ENCODE measurements at regions not wholly inside any gene's neighbourhood (a gene's known extent, or its start where the extent isn't known, plus 50 kb on each side); places are given as distances from the start of the nearest gene placed in this dataset.

DNA sequence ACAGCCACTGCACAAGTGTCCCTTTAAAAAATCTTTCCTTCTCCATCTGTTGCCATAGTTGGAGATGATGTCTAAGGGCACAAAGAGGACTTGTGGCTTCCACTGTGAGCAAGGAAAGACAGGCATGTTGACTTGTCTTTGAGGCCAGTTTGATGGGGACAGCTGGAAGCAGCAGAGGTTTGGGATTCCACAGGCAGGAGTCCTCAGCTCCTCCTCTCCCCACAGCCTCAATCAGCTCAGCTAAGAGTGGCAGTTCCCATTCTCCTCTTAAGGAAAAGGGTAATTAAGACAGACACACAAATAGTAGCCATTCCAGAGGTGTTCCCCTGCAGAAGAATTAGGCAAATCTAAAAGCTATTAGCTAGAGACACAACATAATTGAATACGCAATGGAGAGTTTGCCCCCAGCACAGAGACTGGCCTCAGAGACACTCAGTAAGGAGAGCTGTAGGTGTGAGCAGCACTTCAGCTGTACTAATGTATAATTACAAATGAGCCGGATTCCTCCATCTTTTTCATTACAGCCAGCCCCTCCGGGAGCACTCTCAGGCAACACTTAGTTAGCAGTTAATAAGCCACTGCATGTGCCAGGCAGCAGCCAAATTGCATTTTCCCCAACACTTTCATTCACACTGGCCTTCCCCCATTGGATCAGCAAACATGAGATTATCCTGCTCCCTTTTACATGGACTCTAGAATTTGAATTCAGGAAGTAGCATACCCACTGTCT is 434.0 kb downstream of the FOXO1 start:
- no peak for TF ChIP-seq EZH2 (IDR thresholded peaks at IDR 0.05; ENCODE audit: low read length)
- TF ChIP-seq, protein P1, sequence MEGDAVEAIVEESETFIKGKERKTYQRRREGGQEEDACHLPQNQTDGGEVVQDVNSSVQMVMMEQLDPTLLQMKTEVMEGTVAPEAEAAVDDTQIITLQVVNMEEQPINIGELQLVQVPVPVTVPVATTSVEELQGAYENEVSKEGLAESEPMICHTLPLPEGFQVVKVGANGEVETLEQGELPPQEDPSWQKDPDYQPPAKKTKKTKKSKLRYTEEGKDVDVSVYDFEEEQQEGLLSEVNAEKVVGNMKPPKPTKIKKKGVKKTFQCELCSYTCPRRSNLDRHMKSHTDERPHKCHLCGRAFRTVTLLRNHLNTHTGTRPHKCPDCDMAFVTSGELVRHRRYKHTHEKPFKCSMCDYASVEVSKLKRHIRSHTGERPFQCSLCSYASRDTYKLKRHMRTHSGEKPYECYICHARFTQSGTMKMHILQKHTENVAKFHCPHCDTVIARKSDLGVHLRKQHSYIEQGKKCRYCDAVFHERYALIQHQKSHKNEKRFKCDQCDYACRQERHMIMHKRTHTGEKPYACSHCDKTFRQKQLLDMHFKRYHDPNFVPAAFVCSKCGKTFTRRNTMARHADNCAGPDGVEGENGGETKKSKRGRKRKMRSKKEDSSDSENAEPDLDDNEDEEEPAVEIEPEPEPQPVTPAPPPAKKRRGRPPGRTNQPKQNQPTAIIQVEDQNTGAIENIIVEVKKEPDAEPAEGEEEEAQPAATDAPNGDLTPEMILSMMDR (optimal IDR thresholded peaks at IDR 0.05 in 1 of 3, IDR thresholded peaks at IDR 0.05 in 1 of 3, conservative IDR thresholded peaks at IDR 0.05 in 1 of 3; ENCODE audit: extremely low read depth in 1 of 3, insufficient read depth in 2 of 3, low read length in 3 of 3) = no peak

Data from keratinocyte (primary cell).